ENCODE measurements at regions not wholly inside any gene's neighbourhood (a gene's known extent, or its start where the extent isn't known, plus 50 kb on each side); places are given as distances from the start of the nearest gene placed in this dataset.

- TF ChIP-seq CTCF (IDR thresholded peaks at IDR 0.05; ENCODE audit: insufficient read depth, low read length, poor library complexity, severe bottlenecking) (no peak), EZH2phosphoT487 (conservative IDR thresholded peaks at IDR 0.05; ENCODE audit: low read length) (no peak)
These were observed 389.3 kb upstream of the MYT1L start for GRCh38 chr2:2720351-2720750.

All from SU-DHL-6 (cell line).